Neuronal stem cell (in vitro differentiated cells): ENCODE measurements at regions not wholly inside any gene's neighbourhood (a gene's known extent, or its start where the extent isn't known, plus 50 kb on each side); places are given as distances from the start of the nearest gene placed in this dataset.

Experiments used
- DNase-seq: peaks from one replicate; pipeline ENCODE4 v3.0.0-alpha.2; 2013; ENCODE audit warnings: low spot score
- H2AFZ ChIP-seq: one replicate; pipeline ENCODE4 v1.6.1; 2013; ENCODE audit warnings: mild to moderate bottlenecking, low read length, inconsistent platforms
- H2AK5ac ChIP-seq: 2 replicates; pipeline ENCODE4 v1.6.1; 2013; ENCODE audit warnings: low read depth, mild to moderate bottlenecking, inconsistent platforms, low read length, moderate library complexity, mixed read lengths
- H2BK120ac ChIP-seq: 2 replicates; pipeline ENCODE4 v1.6.1; 2013; ENCODE audit warnings: low read depth, mild to moderate bottlenecking, inconsistent platforms, low read length, moderate library complexity, mixed read lengths
- H2BK12ac ChIP-seq: one replicate; pipeline ENCODE4 v1.6.1; 2013; ENCODE audit warnings: low read length, inconsistent platforms
- H2BK15ac ChIP-seq: 2 replicates; pipeline ENCODE4 v1.6.1; 2013; ENCODE audit warnings: mild to moderate bottlenecking, low read length, inconsistent platforms, mixed read lengths
- H2BK5ac ChIP-seq: one replicate; pipeline ENCODE4 v1.6.1; 2013; ENCODE audit warnings: inconsistent platforms, mild to moderate bottlenecking, low read length, moderate library complexity
- H3K14ac ChIP-seq: one replicate; pipeline ENCODE4 v1.6.1; 2013; ENCODE audit warnings: low read length, inconsistent platforms
- H3K18ac ChIP-seq: 2 replicates; pipeline ENCODE4 v1.6.1; 2013; ENCODE audit warnings: low read length, inconsistent platforms
- H3K23ac ChIP-seq: 2 replicates; pipeline ENCODE4 v1.6.1; 2013; ENCODE audit warnings: low read depth, mild to moderate bottlenecking, mixed read lengths, low read length, inconsistent platforms; ENCODE audit not compliant: poor library complexity
- H3K27ac ChIP-seq: replicated peaks from 3 replicates; pipeline ENCODE4 v1.5.1; 2013; ENCODE audit warnings: low read length, inconsistent platforms
- H3K27me3 ChIP-seq, 3 experiments: 2 replicates each; pipeline ENCODE4 v1.6.1; 2013; ENCODE audit warnings: low read length in 3 of 3, mild to moderate bottlenecking in 2 of 3, inconsistent platforms in 1 of 3, low read depth in 1 of 3, mixed read lengths in 1 of 3, moderate library complexity in 1 of 3; ENCODE audit not compliant: control insufficient read depth in 3 of 3, insufficient read depth in 3 of 3
- H3K36me3 ChIP-seq, 2 donors: replicated peaks in 1 of 2; 2 replicates each; pipeline ENCODE4 v1.6.1; 2013; ENCODE audit warnings: low read length in 2 of 2; ENCODE audit not compliant: control insufficient read depth in 2 of 2, insufficient read depth in 2 of 2
- H3K4ac ChIP-seq: 2 replicates; pipeline ENCODE4 v1.6.1; 2013; ENCODE audit warnings: inconsistent platforms, mild to moderate bottlenecking, low read length, moderate library complexity
- H3K4me1 ChIP-seq, 2 donors: 1 replicate in 1 of 2; 2 replicates in 1 of 2; pipeline ENCODE4 v1.6.1; 2013; ENCODE audit warnings: low read length in 2 of 2, low read depth in 1 of 2; ENCODE audit not compliant: control insufficient read depth in 2 of 2, insufficient read depth in 1 of 2
- H3K4me2 ChIP-seq: one replicate; pipeline ENCODE4 v1.6.1; 2013; ENCODE audit warnings: mild to moderate bottlenecking, low read length, inconsistent platforms; ENCODE audit not compliant: insufficient read depth, poor library complexity, severe bottlenecking
- H3K4me3 ChIP-seq, 2 donors: 2 replicates each; pipeline ENCODE4 v1.5.1; 2013; ENCODE audit warnings: low read length in 2 of 2, mild to moderate bottlenecking in 2 of 2, inconsistent platforms in 1 of 2, moderate library complexity in 1 of 2
- H3K79me1 ChIP-seq: one replicate; pipeline ENCODE4 v1.6.1; 2013; ENCODE audit warnings: low read depth, mild to moderate bottlenecking, inconsistent platforms, low read length, moderate library complexity
- H3K9ac ChIP-seq: one replicate; pipeline ENCODE4 v1.6.1; 2013; ENCODE audit warnings: mild to moderate bottlenecking, low read depth, low read length, inconsistent platforms; ENCODE audit not compliant: poor library complexity
- H3K9me3 ChIP-seq, 2 donors: replicated peaks in 1 of 2; 2 replicates each; pipeline versions ENCODE3 to v1.6.1; 2013; ENCODE audit warnings: low read length in 2 of 2, mild to moderate bottlenecking in 2 of 2, inconsistent platforms in 1 of 2, low read depth in 1 of 2, mixed read lengths in 1 of 2, moderate library complexity in 1 of 2; ENCODE audit not compliant: control insufficient read depth in 2 of 2, insufficient read depth in 1 of 2
- H4K8ac ChIP-seq: one replicate; pipeline ENCODE4 v1.6.1; 2013; ENCODE audit warnings: low read depth, mild to moderate bottlenecking, inconsistent platforms, low read length, moderate library complexity
- H4K91ac ChIP-seq: one replicate; pipeline ENCODE4 v1.6.1; 2013; ENCODE audit warnings: low read length, low read depth, mild to moderate bottlenecking, inconsistent platforms; ENCODE audit not compliant: poor library complexity
- WGBS, 2 donors: extraction: QIAGEN DNeasy Blood & Tissue Kit; methylation state at CpG; one replicate each; pipeline ENCODE4 v1.1.7; 2013; ENCODE audit warnings: missing lambda C conversion rate in 2 of 2, mixed read lengths in 1 of 2; ENCODE audit not compliant: insufficient read length in 2 of 2, insufficient replicate concordance in 1 of 2; ENCODE audit errors: extremely low coverage in 2 of 2; 5-methylcytosine and 5-hydroxymethylcytosine counted together

DNA sequence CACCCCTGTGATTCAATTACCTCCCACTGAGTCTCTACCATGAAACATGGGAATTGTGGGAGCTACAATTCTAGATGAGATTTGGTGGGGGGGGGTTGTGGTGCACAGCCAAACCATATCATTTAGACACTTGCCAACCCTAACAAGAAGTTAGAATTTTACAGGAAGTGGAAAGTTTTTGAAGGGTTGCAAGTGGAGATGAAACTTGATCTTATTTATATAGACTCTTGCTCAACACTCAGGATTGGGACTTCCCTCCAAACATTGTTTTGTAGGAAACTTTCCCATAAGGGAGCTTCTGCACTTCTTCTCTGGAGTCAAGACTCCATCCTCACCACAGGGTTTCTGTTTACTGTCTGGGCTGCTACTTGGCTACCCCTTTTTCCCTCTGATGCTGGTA is 266.7 kb upstream of the CDH11 start:
- H3K14ac ChIP-seq: no peak overlapping the region

DNA sequence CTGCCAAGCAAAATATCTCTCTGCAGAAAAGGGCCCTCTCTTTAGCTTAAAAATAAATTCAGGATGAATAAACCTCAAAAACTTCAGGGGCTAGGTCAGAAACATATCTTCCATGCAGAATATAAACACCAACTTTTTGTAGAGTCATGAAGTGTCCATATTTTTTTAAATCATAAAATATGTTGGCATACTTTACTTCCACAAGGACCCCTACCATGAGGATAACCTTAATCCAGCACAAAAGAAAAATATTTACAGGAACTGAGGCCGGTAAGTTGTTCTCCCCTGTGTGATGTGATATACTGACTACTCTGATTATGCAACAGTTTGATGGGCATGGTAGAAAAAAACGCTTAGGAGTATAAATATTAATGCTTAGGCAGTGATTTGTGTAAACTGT is 264.8 kb upstream of the CDH11 start:
- no peak overlapping the region for H3K4ac ChIP-seq
- no peaks in the 10 kb centered on the region for H3K9me3 ChIP-seq
- H3K27me3 ChIP-seq: no peaks in the 10 kb centered on the region
- H2AFZ ChIP-seq: no peak overlapping the region
- H3K4me2 ChIP-seq: no peak overlapping the region
- H3K79me1 ChIP-seq: no peaks in the 10 kb centered on the region
- no peak for DNase-seq
- H2BK5ac ChIP-seq: no peak overlapping the region
- no peak overlapping the region for H3K27ac ChIP-seq
- no peak overlapping the region for H3K9ac ChIP-seq
- no peak overlapping the region for H3K18ac ChIP-seq
- no peak overlapping the region for H3K4me3 ChIP-seq
- H2AK5ac ChIP-seq: no peak overlapping the region
- no peak overlapping the region for H2BK15ac ChIP-seq
- no peak overlapping the region for H3K14ac ChIP-seq
- WGBS, 2 donors: no CpG with 5 or more reads among the region's 2 CpGs
- no peak overlapping the region for H4K91ac ChIP-seq
- H4K8ac ChIP-seq: no peak overlapping the region
- H3K36me3 ChIP-seq: no peaks in the 10 kb centered on the region
- no peak overlapping the region for H2BK120ac ChIP-seq
- H3K4me1 ChIP-seq: no peaks in the 10 kb centered on the region
- H3K23ac ChIP-seq: no peak overlapping the region
- no peak overlapping the region for H2BK12ac ChIP-seq

More for the DNA sequence above, 266.7 kb upstream of the CDH11 start:
- H3K79me1 ChIP-seq: no peaks in the 10 kb centered on the region
- no peak overlapping the region for H3K4me2 ChIP-seq
- H4K8ac ChIP-seq: no peak overlapping the region
- H3K27me3 ChIP-seq: no peaks in the 10 kb centered on the region
- H2BK5ac ChIP-seq: no peak overlapping the region
- H2AFZ ChIP-seq: no peak overlapping the region
- no peak overlapping the region for H2BK12ac ChIP-seq
- no peaks in the 10 kb centered on the region for H3K36me3 ChIP-seq
- no peak overlapping the region for H3K23ac ChIP-seq
- no peaks in the 10 kb centered on the region for H3K4me1 ChIP-seq
- H4K91ac ChIP-seq: no peak overlapping the region
- no peak overlapping the region for H3K4me3 ChIP-seq
- no peak overlapping the region for H3K27ac ChIP-seq
- no peak overlapping the region for H2BK120ac ChIP-seq
- H3K18ac ChIP-seq: no peak overlapping the region
- DNase-seq: no peak
- H2BK15ac ChIP-seq: no peak overlapping the region
- H2AK5ac ChIP-seq: no peak overlapping the region
- no peak overlapping the region for H3K9ac ChIP-seq
- no peaks in the 10 kb centered on the region for H3K9me3 ChIP-seq
- no peak overlapping the region for H3K4ac ChIP-seq

DNA sequence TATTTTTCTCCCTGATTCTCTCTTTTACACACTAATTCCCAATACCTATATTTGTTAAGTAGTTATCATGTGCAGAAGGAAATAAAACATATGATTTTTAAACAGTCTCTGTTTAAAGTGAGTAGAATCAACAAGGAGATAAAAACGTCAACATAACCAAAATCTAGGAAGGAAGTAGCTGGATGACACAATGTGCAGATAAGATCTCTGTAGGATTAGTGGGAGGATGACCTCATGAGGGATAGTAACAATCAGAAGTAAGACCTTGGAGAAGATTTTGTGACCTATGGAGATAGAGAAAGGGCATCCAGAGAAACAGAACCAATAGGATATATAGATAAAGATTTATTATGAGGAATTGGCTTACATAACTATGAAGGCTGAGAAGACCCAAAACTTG is 262.6 kb upstream of the CDH11 start:
- Histone ChIP-seq H2BK120ac (no peak overlapping the region), H3K27me3 (no peaks in the 10 kb centered on the region), H2BK5ac (no peak overlapping the region), H3K4me1 (no peaks in the 10 kb centered on the region), H3K4me3 (no peak overlapping the region), H3K36me3 (no peaks in the 10 kb centered on the region), H3K9ac (no peak overlapping the region), H4K8ac (no peak overlapping the region), H3K79me1 (no peaks in the 10 kb centered on the region), H4K91ac (no peak overlapping the region), H2AFZ (no peak overlapping the region), H3K4ac (no peak overlapping the region), H3K23ac (no peak overlapping the region), H3K14ac (no peak overlapping the region), H3K27ac (no peak overlapping the region), H3K4me2 (no peak overlapping the region), H2AK5ac (no peak overlapping the region), H2BK12ac (no peak overlapping the region), H3K9me3 (no peaks in the 10 kb centered on the region), H3K18ac (no peak overlapping the region), H2BK15ac (no peak overlapping the region)
- no peak for DNase-seq
- no CpG with 5 or more reads among the region's 1 CpG for WGBS, 2 donors

DNA sequence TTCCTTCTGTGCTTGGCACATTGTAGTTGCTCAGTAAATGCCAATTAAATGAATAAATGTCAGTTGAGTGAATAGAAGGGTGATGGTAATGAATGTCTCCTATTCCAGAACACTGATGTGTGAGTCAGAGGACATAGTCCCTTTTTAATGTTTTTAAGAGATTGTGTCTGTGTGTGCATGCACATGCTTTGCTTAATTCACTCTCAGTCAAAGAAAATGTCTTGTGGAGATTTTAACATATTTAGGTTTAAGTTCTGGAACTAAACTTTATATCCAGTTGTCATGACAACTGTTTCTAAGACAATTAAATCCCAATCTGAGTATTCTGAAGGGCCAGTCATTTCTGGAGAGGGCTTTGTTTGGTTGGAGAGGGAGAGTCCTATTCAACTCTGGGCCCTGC is 255.3 kb upstream of the CDH11 start:
- H3K4ac ChIP-seq: no peak overlapping the region
- no peak overlapping the region for H2BK5ac ChIP-seq
- no peak overlapping the region for H3K4me3 ChIP-seq
- no peak overlapping the region for H3K4me2 ChIP-seq
- peaks cover 0 to 9% of the 10 kb centered on the region in 2 donors for H3K4me1 ChIP-seq
- no peak overlapping the region for H3K23ac ChIP-seq
- no peak overlapping the region for H2AK5ac ChIP-seq
- H3K9me3 ChIP-seq: no peaks in the 10 kb centered on the region
- no peak overlapping the region for H2BK120ac ChIP-seq
- H3K27me3 ChIP-seq: no peaks in the 10 kb centered on the region
- DNase-seq: no peak
- no peak overlapping the region for H4K8ac ChIP-seq
- no peaks in the 10 kb centered on the region for H3K36me3 ChIP-seq
- no peak overlapping the region for H3K18ac ChIP-seq
- no peak overlapping the region for H4K91ac ChIP-seq
- H3K79me1 ChIP-seq: no peaks in the 10 kb centered on the region
- no peak overlapping the region for H2BK15ac ChIP-seq
- H2AFZ ChIP-seq: no peak overlapping the region
- H3K14ac ChIP-seq: no peak overlapping the region
- no peak overlapping the region for H3K27ac ChIP-seq
- H3K9ac ChIP-seq: no peak overlapping the region
- H2BK12ac ChIP-seq: no peak overlapping the region
